ENCODE measurements at regions not wholly inside any gene's neighbourhood (a gene's known extent, or its start where the extent isn't known, plus 50 kb on each side); places are given as distances from the start of the nearest gene placed in this dataset.

GRCh38 chr1:229022595-229023333, 248.1 kb upstream of the RAB4A start:
- TF ChIP-seq CTCF (IDR thresholded peaks at IDR 0.05): no peak
- TF ChIP-seq POLR2A (IDR thresholded peaks at IDR 0.05): no peak
